Suprapubic skin (tissue), 3 donors: ENCODE measurements at regions not wholly inside any gene's neighbourhood (a gene's known extent, or its start where the extent isn't known, plus 50 kb on each side); places are given as distances from the start of the nearest gene placed in this dataset.

ENCODE experiments used
- EP300 ChIP-seq: sonication (generic); formaldehyde crosslinking; IDR thresholded peaks from one replicate; pipeline ENCODE4 v1.6.1; 2017; ENCODE audit warnings: antibody characterized with exemption
- TF ChIP-seq, protein P1 (sequence below), 2 donors: fragments of 200-600 bp in 1 of 2; fragments of 450-650 bp in 1 of 2; sonication (generic) in 1 of 2; IDR thresholded peaks; one replicate each; pipeline ENCODE4 v1.5.1; 2016 to 2019; ENCODE audit warnings: antibody characterized with exemption in 2 of 2, mild to moderate bottlenecking in 1 of 2, moderate library complexity in 1 of 2

- TF ChIP-seq, protein P1, sequence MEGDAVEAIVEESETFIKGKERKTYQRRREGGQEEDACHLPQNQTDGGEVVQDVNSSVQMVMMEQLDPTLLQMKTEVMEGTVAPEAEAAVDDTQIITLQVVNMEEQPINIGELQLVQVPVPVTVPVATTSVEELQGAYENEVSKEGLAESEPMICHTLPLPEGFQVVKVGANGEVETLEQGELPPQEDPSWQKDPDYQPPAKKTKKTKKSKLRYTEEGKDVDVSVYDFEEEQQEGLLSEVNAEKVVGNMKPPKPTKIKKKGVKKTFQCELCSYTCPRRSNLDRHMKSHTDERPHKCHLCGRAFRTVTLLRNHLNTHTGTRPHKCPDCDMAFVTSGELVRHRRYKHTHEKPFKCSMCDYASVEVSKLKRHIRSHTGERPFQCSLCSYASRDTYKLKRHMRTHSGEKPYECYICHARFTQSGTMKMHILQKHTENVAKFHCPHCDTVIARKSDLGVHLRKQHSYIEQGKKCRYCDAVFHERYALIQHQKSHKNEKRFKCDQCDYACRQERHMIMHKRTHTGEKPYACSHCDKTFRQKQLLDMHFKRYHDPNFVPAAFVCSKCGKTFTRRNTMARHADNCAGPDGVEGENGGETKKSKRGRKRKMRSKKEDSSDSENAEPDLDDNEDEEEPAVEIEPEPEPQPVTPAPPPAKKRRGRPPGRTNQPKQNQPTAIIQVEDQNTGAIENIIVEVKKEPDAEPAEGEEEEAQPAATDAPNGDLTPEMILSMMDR (IDR thresholded peaks at IDR 0.05): no peak
- TF ChIP-seq EP300: no peak
These were observed 71.2 kb downstream of the ARRDC3 start for GRCh38 chr5:91311697-91312501.
